Amniotic stem cell (primary cell): ENCODE measurements at regions not wholly inside any gene's neighbourhood (a gene's known extent, or its start where the extent isn't known, plus 50 kb on each side); places are given as distances from the start of the nearest gene placed in this dataset.

Source experiments
- DNase-seq: peaks from one replicate; lab custom pipeline; 2025; lab: John Stamatoyannopoulos, UW

DNA sequence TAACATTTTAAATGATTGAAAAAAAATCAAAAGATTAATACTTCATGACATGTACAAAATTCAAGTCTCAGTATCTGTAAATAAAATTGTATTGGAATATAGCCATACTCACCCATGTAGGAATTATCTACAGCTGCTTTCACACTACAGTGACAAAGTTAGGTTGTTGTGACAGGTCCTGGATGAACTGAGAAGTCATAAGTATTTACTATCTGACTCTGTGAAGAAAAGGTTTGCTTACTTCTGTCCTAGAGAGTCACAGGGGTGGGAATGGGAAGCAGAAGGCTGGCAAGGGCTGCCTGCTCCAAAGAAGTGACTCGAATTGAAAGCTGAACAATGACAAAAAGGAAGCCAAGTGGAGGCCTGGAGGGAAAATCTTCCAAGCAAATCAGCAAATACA, 155.2 kb downstream of the SLC30A10 start:
- DNase-seq, result no peak

DNA sequence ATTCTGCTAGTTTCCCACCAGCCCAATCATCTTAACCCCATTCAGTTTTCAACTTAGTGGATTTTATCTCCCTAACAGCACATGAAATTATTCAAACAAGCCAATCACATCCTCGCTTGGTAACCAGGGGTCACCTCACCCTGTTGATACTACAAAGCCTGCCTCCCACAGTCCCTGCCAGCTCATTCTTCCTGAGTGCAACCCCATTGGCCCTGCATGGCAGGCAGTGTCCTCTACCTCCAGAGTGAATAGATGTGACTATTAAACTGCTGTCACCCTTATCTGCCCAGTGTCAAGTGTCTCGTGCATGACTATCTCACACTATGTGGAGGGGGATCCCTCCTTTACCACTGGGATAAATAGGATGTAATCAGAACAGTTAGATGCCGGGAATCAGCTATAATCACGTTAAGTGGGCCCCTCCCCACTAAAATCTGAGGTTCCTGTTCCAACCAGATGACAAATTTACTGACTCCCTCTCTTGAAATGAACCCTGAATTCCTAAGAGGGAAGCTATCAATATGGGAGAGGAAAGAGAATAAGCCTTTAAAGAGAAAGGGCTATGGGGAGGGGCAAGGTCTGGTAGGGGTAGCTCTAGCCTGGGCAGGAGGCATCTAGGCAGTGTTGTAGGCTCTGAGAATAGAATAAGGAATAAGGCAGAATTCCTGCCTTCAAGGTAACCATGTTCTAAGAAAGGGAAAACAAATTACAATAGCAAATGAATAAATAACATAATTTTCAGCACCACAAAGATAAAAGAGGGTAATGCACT, 155.9 kb downstream of the SLC30A10 start:
- DNase-seq, result no peak

- DNase-seq, result no peak
Measured at GRCh38 chr1:219771080-219771479, 157.3 kb downstream of the SLC30A10 start.

DNA sequence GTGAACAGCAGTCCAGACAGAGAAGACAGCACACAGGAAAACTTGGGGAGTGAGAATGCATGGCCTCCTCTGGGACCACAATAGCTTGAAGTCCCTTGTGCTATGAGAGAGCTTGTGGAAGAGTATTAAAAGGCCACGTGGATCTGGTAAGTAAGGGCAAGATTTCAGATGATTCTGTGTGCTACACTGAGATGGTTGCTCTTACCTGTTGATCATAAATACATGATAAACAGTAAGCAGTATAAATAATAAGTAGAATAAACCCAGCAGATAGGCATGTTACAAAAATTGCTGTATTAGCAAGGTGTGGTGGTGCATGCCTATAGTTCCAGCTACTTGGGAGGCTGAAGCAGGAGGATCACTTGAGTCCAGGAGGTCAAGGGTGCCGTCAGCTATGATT, 150.4 kb upstream of the ZC3H11B start:
- DNase-seq, result no peak

DNA sequence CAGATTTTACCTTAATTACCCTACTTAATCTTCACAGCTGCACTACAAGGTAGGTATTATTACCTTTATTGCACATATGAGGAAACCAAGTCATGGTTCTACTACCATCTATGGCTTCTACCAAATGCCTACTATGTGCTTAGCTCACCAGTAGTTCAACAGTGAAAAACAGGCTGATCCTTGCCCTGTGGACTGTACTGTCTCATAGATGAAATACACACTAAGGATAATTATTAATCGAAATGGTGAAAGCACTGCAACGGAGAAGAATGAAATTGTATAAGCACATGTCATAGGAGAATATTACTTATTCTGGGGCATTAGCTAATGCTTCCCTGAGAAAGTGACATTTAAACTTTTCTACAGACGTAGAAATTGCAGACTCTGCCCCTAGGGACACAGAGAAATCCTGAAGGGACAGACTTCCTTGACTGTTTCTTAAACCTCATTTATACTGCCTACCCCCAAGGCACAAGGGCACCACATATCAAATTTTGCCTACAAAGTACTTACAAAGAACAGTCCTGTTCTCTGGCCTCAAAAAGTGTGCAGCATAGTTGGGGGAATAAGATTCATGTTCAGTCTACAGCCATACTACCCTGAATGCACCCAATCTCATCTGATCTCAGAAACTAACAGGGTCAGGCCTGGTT, 148.4 kb upstream of the ZC3H11B start:
- no peak for DNase-seq

DNA sequence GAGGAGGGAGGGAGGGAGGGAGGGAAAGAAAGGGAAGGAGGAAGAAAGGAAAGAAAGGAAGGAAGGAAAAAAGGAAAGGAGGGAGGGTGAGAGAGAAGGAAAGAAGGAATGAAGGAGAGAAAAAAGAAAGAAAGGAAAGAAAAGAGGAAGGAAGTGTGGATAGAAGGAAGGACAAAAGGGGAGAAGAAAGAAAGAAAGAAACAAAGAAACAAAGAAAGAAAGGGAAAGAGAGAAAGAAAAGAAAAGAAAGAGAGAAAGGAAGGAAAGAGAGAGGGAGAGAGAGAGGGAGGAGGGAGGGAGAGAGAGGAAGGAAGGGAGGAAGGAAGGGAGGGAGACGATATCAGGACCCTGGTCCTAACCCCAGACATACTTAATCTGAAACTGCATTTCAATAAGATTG, 146.2 kb upstream of the ZC3H11B start:
- no peak for DNase-seq

GRCh38 chr1:219757890-219758289, 145.0 kb upstream of the ZC3H11B start:
- no peak for DNase-seq

DNA sequence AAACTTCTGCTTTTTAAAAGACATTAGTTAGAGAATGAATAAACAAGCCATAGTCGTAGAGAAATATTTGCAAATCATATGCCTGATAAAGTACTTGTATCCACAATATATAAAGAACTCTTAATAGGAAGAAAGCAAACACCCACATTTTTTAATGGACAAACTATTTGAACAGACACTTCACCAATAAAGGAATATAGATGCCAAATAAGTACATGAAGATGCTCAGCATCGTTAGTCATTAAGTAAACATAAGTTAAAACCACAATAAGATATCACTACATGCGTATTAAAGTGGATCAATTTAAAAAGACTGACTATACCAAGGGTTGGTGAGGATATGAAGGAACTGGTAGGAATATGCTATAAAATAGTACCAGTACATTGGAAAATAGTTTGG, 142.3 kb upstream of the ZC3H11B start:
- DNase-seq, result no peak

GRCh38 chr1:219754767-219755166, 141.9 kb upstream of the ZC3H11B start:
- DNase-seq, result no peak

DNA sequence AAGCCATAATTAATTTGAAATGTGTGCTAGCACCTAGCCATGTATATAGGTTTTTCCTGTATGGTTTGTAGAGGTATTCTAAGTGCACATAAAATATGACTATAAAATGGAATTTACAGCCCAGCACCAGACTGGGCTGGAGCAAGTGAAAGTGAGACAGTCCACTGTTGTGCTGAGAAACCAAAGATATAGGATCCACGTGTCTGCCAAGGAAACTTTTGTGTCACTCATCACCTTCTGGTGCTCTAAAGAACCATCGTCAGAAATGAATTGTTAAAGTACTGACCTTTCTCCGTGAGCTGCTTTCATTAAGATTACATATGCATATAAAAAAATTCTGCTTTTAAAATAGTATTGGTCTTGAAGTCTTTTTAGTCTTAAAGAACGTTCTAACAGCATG, 141.0 kb upstream of the ZC3H11B start:
- no peak for DNase-seq

DNA sequence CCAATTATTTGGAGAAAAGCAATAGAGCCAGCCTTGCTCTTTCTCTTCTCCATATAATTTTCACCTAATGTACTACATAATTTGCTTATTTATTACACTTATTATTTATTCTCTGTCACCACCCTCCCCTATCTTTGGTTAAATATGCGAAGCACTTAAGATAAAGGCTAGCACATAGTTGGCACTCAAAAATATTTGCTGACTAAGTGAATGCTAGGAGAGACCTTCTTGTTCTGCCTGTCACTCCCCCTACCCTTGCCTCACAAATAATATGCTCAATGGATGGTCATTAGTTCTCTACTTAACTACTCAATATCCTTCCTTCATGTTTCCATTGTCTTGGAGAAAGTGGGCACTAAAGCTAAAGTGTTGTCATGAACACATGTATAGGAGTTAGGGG, 139.7 kb upstream of the ZC3H11B start:
- no peak for DNase-seq

- DNase-seq, result no peak
Measured at GRCh38 chr1:219751870-219752507, 139.1 kb upstream of the ZC3H11B start.

- DNase-seq, result no peak
Measured at GRCh38 chr1:219749370-219749769, 136.5 kb upstream of the ZC3H11B start.

GRCh38 chr1:219746141-219746540, 133.2 kb upstream of the ZC3H11B start:
- no peak for DNase-seq

DNA sequence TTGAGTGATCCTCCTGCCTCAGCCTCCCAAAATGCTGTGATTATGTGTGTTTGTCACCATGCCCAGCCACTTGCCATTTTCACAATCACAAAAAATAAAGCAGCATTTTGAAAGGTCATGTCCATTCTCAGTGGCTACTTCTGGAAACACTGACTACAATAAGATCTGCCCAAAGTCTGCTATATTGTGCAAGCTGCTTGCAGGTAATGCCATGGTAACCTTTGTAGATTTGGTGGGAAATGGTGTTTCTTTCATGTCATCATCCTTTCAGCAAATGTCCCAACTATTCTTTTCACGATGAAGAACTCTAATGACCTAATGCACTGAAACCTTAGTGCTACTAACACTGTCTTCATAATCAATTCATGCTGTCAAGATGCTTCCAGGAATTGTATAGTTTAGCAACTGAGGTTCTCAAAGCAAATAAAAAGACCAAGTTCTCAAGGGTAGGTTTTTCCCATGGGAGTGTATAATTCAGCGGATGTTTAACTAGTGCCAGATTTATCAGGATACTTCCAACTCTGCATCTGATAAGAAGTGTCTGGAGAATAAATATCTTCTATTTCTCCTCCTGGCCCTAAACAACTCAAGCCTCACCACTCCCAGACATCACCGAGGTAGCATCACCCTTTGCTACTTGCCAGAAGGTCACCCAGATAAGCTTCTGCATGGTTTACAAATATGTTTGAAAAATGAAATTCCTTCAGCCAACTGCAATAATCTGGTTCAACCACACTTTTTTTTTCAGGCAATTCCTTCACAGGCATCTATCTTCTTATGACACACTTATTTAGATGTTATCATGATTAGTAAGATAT, 132.0 kb upstream of the ZC3H11B start:
- DNase-seq, result no peak

GRCh38 chr1:219741011-219741970, 128.4 kb upstream of the ZC3H11B start:
- no peak for DNase-seq

DNA sequence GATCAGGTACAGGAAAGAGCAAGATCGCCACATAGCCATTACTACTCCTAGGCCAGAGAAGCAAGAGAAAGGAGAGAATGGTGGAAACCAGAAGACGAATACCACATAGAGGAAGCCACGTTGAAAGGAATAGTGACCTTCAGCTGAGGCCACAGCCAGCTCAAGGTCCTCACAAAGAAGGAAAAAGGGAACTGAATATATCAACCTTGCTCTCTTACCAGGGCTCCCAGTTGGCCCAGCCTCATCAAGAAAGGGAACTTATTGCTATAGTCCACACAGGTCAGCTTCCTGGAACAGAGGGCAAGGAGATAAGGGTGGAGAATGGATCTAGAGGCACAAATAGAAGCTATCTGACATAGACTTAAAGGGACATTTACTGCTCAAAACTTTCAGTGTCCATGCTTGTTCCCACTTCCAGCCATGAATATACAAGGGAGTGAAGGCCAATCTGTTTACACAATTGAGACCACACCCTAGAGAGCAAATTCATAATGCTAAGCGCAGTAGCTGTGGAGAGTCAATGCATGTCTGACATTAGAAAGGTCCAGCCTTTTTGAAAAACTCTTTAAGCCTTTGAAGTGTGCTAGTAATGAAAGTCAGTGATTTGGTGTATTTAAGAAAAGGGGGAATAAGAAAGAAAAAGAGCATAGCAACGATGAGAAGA, 120.7 kb upstream of the ZC3H11B start:
- no peak for DNase-seq

DNA sequence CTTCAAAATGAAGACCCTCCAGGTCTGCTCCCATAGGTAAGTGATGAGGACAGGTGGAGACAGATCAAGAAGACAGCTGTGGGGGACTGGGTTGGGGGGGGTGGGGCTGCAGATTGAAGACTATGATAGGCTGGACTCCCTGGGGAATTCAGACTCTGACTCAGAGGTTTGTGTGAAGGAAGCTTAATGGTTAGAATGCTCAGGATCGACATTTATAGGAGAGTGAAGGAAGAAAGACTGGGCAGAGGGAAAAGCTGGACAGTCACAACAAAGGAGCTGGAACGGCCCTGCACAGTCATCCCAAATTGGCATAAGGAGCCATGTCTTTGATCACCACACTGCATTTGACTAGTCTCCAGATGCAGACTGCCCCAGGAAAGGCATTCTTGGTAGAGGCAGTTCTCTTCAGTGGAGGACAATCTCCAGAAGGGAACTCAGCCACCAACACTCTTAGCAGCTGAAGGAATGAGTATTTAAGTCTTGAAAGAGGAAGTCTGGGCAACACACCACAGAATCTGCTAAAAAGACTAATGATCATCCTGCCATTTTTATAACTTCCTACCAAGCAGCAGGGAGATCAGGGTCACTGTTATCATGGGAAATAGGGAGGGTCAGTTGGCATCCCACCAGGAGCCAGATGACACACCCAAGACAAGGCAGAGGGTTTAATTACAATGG, 120.0 kb upstream of the ZC3H11B start:
- no peak for DNase-seq

GRCh38 chr1:219731771-219732170, 118.9 kb upstream of the ZC3H11B start:
- DNase-seq, result no peak
